H1 (cell line): ENCODE measurements at regions not wholly inside any gene's neighbourhood (a gene's known extent, or its start where the extent isn't known, plus 50 kb on each side); places are given as distances from the start of the nearest gene placed in this dataset.

ENCODE experiments used
- CTCF ChIA-PET: fragments of 300-600 bp; sonication (Branson Sonifier 250); formaldehyde crosslinking; loops from one replicate; lab custom pipeline; 2021; ENCODE audit not compliant: partially characterized antibody; lab: Charles Lee
- POLR2A ChIA-PET: fragments of 300-600 bp; sonication (Branson Sonifier 250); formaldehyde crosslinking; loops from one replicate; lab custom pipeline; 2021; ENCODE audit warnings: inconsistent platforms; ENCODE audit not compliant: partially characterized antibody; lab: Charles Lee
- DNase-seq, 2 experiments: peaks; one replicate each; pipeline versions ENCODE4 v3.0.0 to v3.0.0-alpha.2; 2010 to 2022; ENCODE audit warnings: low spot score in 2 of 2, low read depth in 1 of 2, mixed read lengths in 1 of 2
- FAIRE-seq: peaks from 2 replicates; lab custom pipeline; 2011; peaks lifted over from hg19 to GRCh38; lab: Jason Lieb, UNC
- H2AFZ ChIP-seq: 2 replicates; pipeline ENCODE4 v1.8.1; 2012; ENCODE audit warnings: low read length, inconsistent platforms
- H2AK5ac ChIP-seq: 2 replicates; pipeline ENCODE4 v1.6.1; 2013; ENCODE audit warnings: low read depth, low read length
- H2BK120ac ChIP-seq: replicated peaks from 2 replicates; pipeline ENCODE3; 2013; ENCODE audit warnings: low read depth, low read length, inconsistent platforms
- H2BK12ac ChIP-seq: 2 replicates; pipeline ENCODE4 v1.6.1; 2013; ENCODE audit warnings: low read depth, low read length
- H2BK15ac ChIP-seq: 2 replicates; pipeline ENCODE4 v1.6.1; 2013; ENCODE audit warnings: low read length
- H2BK20ac ChIP-seq: 2 replicates; pipeline ENCODE4 v1.6.1; 2013; ENCODE audit warnings: low read length
- H2BK5ac ChIP-seq: 2 replicates; pipeline ENCODE4 v1.6.1; 2013; ENCODE audit warnings: low read depth, low read length
- H3K14ac ChIP-seq: 2 replicates; pipeline ENCODE4 v1.6.1; 2013; ENCODE audit warnings: inconsistent platforms; ENCODE audit not compliant: insufficient read length
- H3K18ac ChIP-seq: 2 replicates; pipeline ENCODE4 v1.6.1; 2013; ENCODE audit warnings: low read length; ENCODE audit errors: extremely low read depth
- H3K23ac ChIP-seq: 2 replicates; pipeline ENCODE4 v1.6.1; 2013; ENCODE audit warnings: inconsistent platforms; ENCODE audit not compliant: insufficient read length
- H3K23me2 ChIP-seq: 2 replicates; pipeline ENCODE4 v1.6.1; 2013; ENCODE audit warnings: low read depth, low read length
- H3K27ac ChIP-seq: 2 replicates; pipeline ENCODE4 v1.6.1; 2011; ENCODE audit warnings: low read depth, low read length, inconsistent platforms
- H3K27me3 ChIP-seq, 4 experiments: replicated peaks in 1 of 4; 1 replicate in 1 of 4; 2 replicates in 3 of 4; pipeline versions ENCODE4 v1.6.1 to v1.8.1; 2011 to 2013; ENCODE audit warnings: low read length in 3 of 4, mild to moderate bottlenecking in 3 of 4, inconsistent platforms in 2 of 4, mixed read lengths in 2 of 4, moderate library complexity in 1 of 4; ENCODE audit not compliant: control insufficient read depth in 3 of 4, insufficient read depth in 3 of 4; ENCODE audit errors: extremely low read depth in 1 of 4
- H3K36me3 ChIP-seq, 4 experiments: 2 replicates each; pipeline versions ENCODE4 v1.6.1 to v1.8.1; 2011 to 2013; ENCODE audit warnings: mild to moderate bottlenecking in 4 of 4, low read length in 3 of 4, moderate library complexity in 2 of 4, control low read depth in 1 of 4, inconsistent platforms in 1 of 4; ENCODE audit not compliant: insufficient read depth in 4 of 4, control insufficient read depth in 2 of 4
- H3K4ac ChIP-seq: replicated peaks from 2 replicates; pipeline ENCODE3; 2013; ENCODE audit warnings: low read length, low read depth, mixed read lengths, inconsistent platforms; ENCODE audit not compliant: insufficient read length
- H3K4me1 ChIP-seq, 4 experiments: replicated peaks in 1 of 4; 1 replicate in 1 of 4; 2 replicates in 3 of 4; pipeline versions ENCODE4 v1.6.1 to v1.8.1; 2011 to 2013; ENCODE audit warnings: low read length in 3 of 4, inconsistent platforms in 2 of 4, mixed read lengths in 1 of 4; ENCODE audit not compliant: insufficient read depth in 4 of 4, control insufficient read depth in 3 of 4
- H3K4me2 ChIP-seq, 2 experiments: 2 replicates each; pipeline versions ENCODE4 v1.6.1 to v1.8.1; 2011 to 2013; ENCODE audit warnings: low read depth in 2 of 2, low read length in 2 of 2, control low read depth in 1 of 2, inconsistent platforms in 1 of 2, mild to moderate bottlenecking in 1 of 2; ENCODE audit not compliant: insufficient read depth in 1 of 2
- H3K4me3 ChIP-seq, 4 experiments: fragments of 200-600, 300-600 bp in 1 of 4; sonication (generic), shearing (Covaris generic), sonication (Bioruptor Twin) in 1 of 4; 2 replicates each; pipeline versions ENCODE4 v1.5.1 to v1.8.1; 2011 to 2016; ENCODE audit warnings: low read length in 4 of 4, low read depth in 3 of 4, control low read depth in 2 of 4, inconsistent platforms in 2 of 4, mild to moderate bottlenecking in 2 of 4, mixed read lengths in 1 of 4, moderate library complexity in 1 of 4; ENCODE audit not compliant: insufficient read depth in 2 of 4; ENCODE audit errors: extremely low read depth in 1 of 4
- H3K56ac ChIP-seq: replicated peaks from 2 replicates; pipeline ENCODE3; 2013; ENCODE audit warnings: low read depth, mild to moderate bottlenecking, mixed read lengths, low read length, inconsistent platforms; ENCODE audit not compliant: insufficient read length
- H3K79me1 ChIP-seq: 2 replicates; pipeline ENCODE4 v1.6.1; 2013; ENCODE audit warnings: low read depth, low read length, control low read depth
- H3K79me2 ChIP-seq, 2 experiments: 2 replicates each; pipeline versions ENCODE4 v1.6.1 to v1.8.1; 2012 to 2013; ENCODE audit warnings: low read length in 2 of 2, mild to moderate bottlenecking in 2 of 2, inconsistent platforms in 1 of 2; ENCODE audit not compliant: insufficient read depth in 2 of 2, control insufficient read depth in 1 of 2
- H3K9ac ChIP-seq, 4 experiments: replicated peaks in 1 of 4; 1 replicate in 1 of 4; 2 replicates in 3 of 4; pipeline versions ENCODE4 v1.6.1 to v1.8.1; 2011 to 2013; ENCODE audit warnings: low read depth in 3 of 4, low read length in 3 of 4, control low read depth in 2 of 4, mild to moderate bottlenecking in 2 of 4, moderate library complexity in 2 of 4, inconsistent platforms in 1 of 4; ENCODE audit errors: extremely low read depth in 1 of 4
- H3K9me3 ChIP-seq, 2 experiments: 2 replicates each; pipeline versions ENCODE4 v1.6.1 to v1.8.1; 2012 to 2013; ENCODE audit warnings: mild to moderate bottlenecking in 2 of 2, moderate library complexity in 2 of 2, control low read depth in 1 of 2, inconsistent platforms in 1 of 2, low read depth in 1 of 2, low read length in 1 of 2, mixed read lengths in 1 of 2; ENCODE audit not compliant: insufficient read depth in 2 of 2
- H4K20me1 ChIP-seq, 2 experiments: replicated peaks in 1 of 2; 2 replicates each; pipeline versions ENCODE3 to v1.8.1; 2011 to 2013; ENCODE audit warnings: inconsistent platforms in 2 of 2, low read length in 2 of 2, mild to moderate bottlenecking in 1 of 2; ENCODE audit not compliant: insufficient read depth in 2 of 2, control insufficient read depth in 1 of 2
- H4K5ac ChIP-seq: 2 replicates; pipeline ENCODE4 v1.6.1; 2013; ENCODE audit warnings: low read length, low read depth, mixed read lengths, inconsistent platforms; ENCODE audit not compliant: insufficient read length
- H4K8ac ChIP-seq: 2 replicates; pipeline ENCODE4 v1.8.0; 2013; ENCODE audit warnings: mild to moderate bottlenecking, moderate library complexity, low read length, inconsistent platforms; ENCODE audit not compliant: insufficient read depth; ENCODE audit errors: extremely low read depth
- H4K91ac ChIP-seq: replicated peaks from 2 replicates; pipeline ENCODE3; 2013; ENCODE audit warnings: low read length, mixed read lengths, inconsistent platforms; ENCODE audit not compliant: insufficient read length
- BRCA1 ChIP-seq: IDR thresholded peaks from 2 replicates; pipeline ENCODE4 v1.6.1; 2012; ENCODE audit warnings: low read depth, low read length, improper control_type of control experiment
- CBX5 ChIP-seq: fragments of 300-800, 300-1000 bp; sonication (generic); IDR thresholded peaks from 2 replicates; pipeline ENCODE4 v1.7.1; 2016; ENCODE audit warnings: antibody characterized with exemption, low read length, low read depth
- CTBP2 ChIP-seq: IDR thresholded peaks from 2 replicates; pipeline ENCODE4 v1.7.0; 2011; ENCODE audit warnings: borderline replicate concordance, mild to moderate bottlenecking, moderate library complexity, mixed read lengths, low read length; ENCODE audit not compliant: insufficient read depth, insufficient read length
- EGR1 ChIP-seq: IDR thresholded peaks from 2 replicates; pipeline ENCODE4 v1.6.1; 2011; ENCODE audit warnings: low read depth, low read length, borderline replicate concordance
- GTF2F1 ChIP-seq: IDR thresholded peaks from 2 replicates; pipeline ENCODE4 v1.6.1; 2012; ENCODE audit warnings: low read depth, low read length, improper control_type of control experiment, borderline replicate concordance
- KDM1A ChIP-seq: fragments of 200-600, 300-600 bp; sonication (generic); IDR thresholded peaks from 2 replicates; pipeline ENCODE4 v1.7.1; 2016; ENCODE audit warnings: mild to moderate bottlenecking, low read length, borderline replicate concordance
- KDM4A ChIP-seq: IDR thresholded peaks from one replicate; pipeline ENCODE4 v1.7.1; 2012; ENCODE audit warnings: low read depth, mild to moderate bottlenecking, moderate library complexity, low read length, inconsistent platforms; ENCODE audit not compliant: severe bottlenecking
- MAFK ChIP-seq: IDR thresholded peaks from 2 replicates; pipeline ENCODE4 v1.6.1; 2012; ENCODE audit warnings: low read depth, mild to moderate bottlenecking, improper control_type of control experiment, low read length
- POLR2A ChIP-seq, 2 experiments: IDR thresholded peaks; 1 replicate in 1 of 2; 2 replicates in 1 of 2; pipeline ENCODE4 v1.6.1; 2011; ENCODE audit warnings: low read depth in 2 of 2, low read length in 2 of 2, mild to moderate bottlenecking in 2 of 2; ENCODE audit errors: control extremely low read depth in 1 of 2
- RXRA ChIP-seq: IDR thresholded peaks from 2 replicates; pipeline ENCODE4 v1.6.1; 2011; ENCODE audit warnings: low read depth, mild to moderate bottlenecking, low read length, moderate library complexity; ENCODE audit not compliant: insufficient read depth
- SIRT6 ChIP-seq: IDR thresholded peaks from one replicate; pipeline ENCODE4 v1.7.1; 2012; ENCODE audit warnings: low read length, inconsistent platforms
- SIX5 ChIP-seq: IDR thresholded peaks from 2 replicates; pipeline ENCODE4 v1.6.1; 2011; ENCODE audit warnings: mild to moderate bottlenecking, low read depth, low read length
- SP1 ChIP-seq: IDR thresholded peaks from 2 replicates; pipeline ENCODE4 v1.6.1; 2011; ENCODE audit warnings: low read depth, low read length
- TCF12 ChIP-seq: IDR thresholded peaks from 2 replicates; pipeline ENCODE4 v1.6.1; 2011; ENCODE audit warnings: low read depth, mild to moderate bottlenecking, low read length
- WGBS, 2 experiments: shearing (Covaris generic) in 1 of 2; methylation state at CpG; one replicate each; pipeline versions ENCODE4 v1.1.6 to v1.1.7; 2013 to 2015; ENCODE audit warnings: low lambda C conversion rate in 2 of 2, mixed read lengths in 2 of 2, inconsistent platforms in 1 of 2, low coverage in 1 of 2, missing lambda C conversion rate in 1 of 2; ENCODE audit not compliant: insufficient replicate concordance in 2 of 2, insufficient coverage in 1 of 2, insufficient read length in 1 of 2; ENCODE audit errors: extremely low coverage in 1 of 2, missing lambda C conversion rate in 1 of 2; 5-methylcytosine and 5-hydroxymethylcytosine counted together

GRCh38 chr10:70984986-70985722 lies 96.8 kb upstream of the PCBD1 start:
- Histone ChIP-seq H3K27me3 (no peaks in the 10 kb centered on the region; a peak in 1 of 7 replicates), H3K79me1 (no peaks in the 10 kb centered on the region), H4K20me1 (no peaks in the 10 kb centered on the region), H3K9me3 (no peaks in the 10 kb centered on the region), H2BK12ac (no peak overlapping the region), H3K4ac (no peak overlapping the region), H2BK120ac (no peak overlapping the region), H3K4me1 (peaks cover 0 to 3% (median 0%) of the 10 kb centered on the region in 4 experiments; a peak in 1 of 7 replicates), H4K8ac (no peak overlapping the region), H3K56ac (no peak overlapping the region), H3K79me2 (no peaks in the 10 kb centered on the region), H4K91ac (no peak overlapping the region), H2AFZ (no peak overlapping the region), H4K5ac (no peak overlapping the region), H3K27ac (no peak overlapping the region), H3K14ac (no peak overlapping the region), H3K9ac (no peak overlapping the region), H3K18ac (no peak overlapping the region), H2BK5ac (no peak overlapping the region), H3K23me2 (no peaks in the 10 kb centered on the region), H2BK15ac (no peak overlapping the region), H3K4me3 (no peak overlapping the region), H3K36me3 (no peaks in the 10 kb centered on the region), H2AK5ac (no peak overlapping the region), H2BK20ac (no peak overlapping the region), H3K23ac (no peak overlapping the region), H3K4me2 (no peak overlapping the region)
- ChIA-PET CTCF (interaction anchor here (0.8 to 1.9 kb wide), 5 partner anchors 11 to 285 kb away, joined by 3 to 6 read pairs (median 4); no protein-coding TSS in a partner anchor), POLR2A (no interaction called here)
- WGBS, 2 experiments, result 83% methylated on average over 8 of the region's 8 CpGs; no CpG with 5 or more reads in 1 of the 2 experiments
- FAIRE-seq, result no peak
- DNase-seq, result no peak
- TF ChIP-seq KDM4A (no peak), TCF12 (no peak), SIX5 (no peak), POLR2A (IDR thresholded peaks at IDR 0.05; ENCODE audit: control extremely low read depth in 1 of 2, low read depth in 2 of 2, low read length in 2 of 2) (no peak), KDM1A (no peak), RXRA (no peak), CBX5 (no peak), SIRT6 (no peak), GTF2F1 (no peak), CTBP2 (no peak), BRCA1 (no peak), MAFK (no peak), EGR1 (no peak), SP1 (no peak)
